GM10266 (cell line): ENCODE measurements at regions not wholly inside any gene's neighbourhood (a gene's known extent, or its start where the extent isn't known, plus 50 kb on each side); places are given as distances from the start of the nearest gene placed in this dataset.

Experiments used
- DNase-seq: peaks from one replicate; pipeline ENCODE4 v3.0.0; 2012; ENCODE audit errors: extremely low spot score
- TF ChIP-seq, protein P1 (sequence below): IDR thresholded peaks from 2 replicates; pipeline ENCODE4 v1.5.1; 2012; ENCODE audit warnings: mild to moderate bottlenecking, low read depth; ENCODE audit not compliant: control insufficient read depth, insufficient read depth; ENCODE audit errors: missing control alignments

DNA sequence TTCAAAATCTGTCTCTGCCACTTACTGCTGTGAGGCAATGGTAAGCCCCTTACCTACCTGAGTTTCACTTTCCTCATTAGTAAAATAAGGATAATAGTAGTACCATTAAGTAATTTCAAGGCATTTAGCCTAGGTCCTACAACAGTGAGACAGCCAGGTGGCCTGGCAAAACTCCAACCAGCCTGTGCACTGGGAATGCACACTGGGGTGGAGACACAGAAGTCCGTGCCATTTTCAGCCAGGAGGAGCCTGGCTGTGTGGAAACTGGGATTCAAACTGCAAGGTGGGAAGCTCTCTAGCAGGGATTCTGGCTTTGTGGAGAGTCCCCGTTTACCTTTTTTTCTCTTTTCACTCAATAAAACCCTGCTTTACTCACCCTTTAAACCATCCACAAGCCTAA is 630.4 kb downstream of the PRELID2 start:
- no peak for DNase-seq

DNA sequence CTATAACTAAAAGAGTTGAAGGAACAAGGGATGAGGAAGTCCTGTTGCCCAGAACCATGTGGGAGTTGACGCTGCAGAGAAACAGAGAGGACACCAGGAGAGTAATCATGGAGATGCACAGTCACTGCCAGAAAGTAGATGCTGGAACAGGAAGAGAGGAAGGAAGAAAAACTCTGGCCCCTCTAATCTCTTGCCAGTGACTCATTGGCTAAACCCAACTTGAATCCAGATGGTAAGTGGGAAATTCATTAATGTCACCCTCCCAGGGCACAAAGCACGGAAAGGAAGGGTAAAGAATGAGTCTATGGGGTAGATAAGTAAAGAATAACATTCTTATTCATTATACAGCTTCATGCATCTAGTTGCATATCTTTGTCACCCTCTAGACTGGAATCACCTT is 631.9 kb downstream of the PRELID2 start:
- TF ChIP-seq, protein P1, sequence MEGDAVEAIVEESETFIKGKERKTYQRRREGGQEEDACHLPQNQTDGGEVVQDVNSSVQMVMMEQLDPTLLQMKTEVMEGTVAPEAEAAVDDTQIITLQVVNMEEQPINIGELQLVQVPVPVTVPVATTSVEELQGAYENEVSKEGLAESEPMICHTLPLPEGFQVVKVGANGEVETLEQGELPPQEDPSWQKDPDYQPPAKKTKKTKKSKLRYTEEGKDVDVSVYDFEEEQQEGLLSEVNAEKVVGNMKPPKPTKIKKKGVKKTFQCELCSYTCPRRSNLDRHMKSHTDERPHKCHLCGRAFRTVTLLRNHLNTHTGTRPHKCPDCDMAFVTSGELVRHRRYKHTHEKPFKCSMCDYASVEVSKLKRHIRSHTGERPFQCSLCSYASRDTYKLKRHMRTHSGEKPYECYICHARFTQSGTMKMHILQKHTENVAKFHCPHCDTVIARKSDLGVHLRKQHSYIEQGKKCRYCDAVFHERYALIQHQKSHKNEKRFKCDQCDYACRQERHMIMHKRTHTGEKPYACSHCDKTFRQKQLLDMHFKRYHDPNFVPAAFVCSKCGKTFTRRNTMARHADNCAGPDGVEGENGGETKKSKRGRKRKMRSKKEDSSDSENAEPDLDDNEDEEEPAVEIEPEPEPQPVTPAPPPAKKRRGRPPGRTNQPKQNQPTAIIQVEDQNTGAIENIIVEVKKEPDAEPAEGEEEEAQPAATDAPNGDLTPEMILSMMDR, result no peak
- DNase-seq, result no peak

More for the DNA sequence above, 630.4 kb downstream of the PRELID2 start:
- TF ChIP-seq, protein P1, result no peak

DNA sequence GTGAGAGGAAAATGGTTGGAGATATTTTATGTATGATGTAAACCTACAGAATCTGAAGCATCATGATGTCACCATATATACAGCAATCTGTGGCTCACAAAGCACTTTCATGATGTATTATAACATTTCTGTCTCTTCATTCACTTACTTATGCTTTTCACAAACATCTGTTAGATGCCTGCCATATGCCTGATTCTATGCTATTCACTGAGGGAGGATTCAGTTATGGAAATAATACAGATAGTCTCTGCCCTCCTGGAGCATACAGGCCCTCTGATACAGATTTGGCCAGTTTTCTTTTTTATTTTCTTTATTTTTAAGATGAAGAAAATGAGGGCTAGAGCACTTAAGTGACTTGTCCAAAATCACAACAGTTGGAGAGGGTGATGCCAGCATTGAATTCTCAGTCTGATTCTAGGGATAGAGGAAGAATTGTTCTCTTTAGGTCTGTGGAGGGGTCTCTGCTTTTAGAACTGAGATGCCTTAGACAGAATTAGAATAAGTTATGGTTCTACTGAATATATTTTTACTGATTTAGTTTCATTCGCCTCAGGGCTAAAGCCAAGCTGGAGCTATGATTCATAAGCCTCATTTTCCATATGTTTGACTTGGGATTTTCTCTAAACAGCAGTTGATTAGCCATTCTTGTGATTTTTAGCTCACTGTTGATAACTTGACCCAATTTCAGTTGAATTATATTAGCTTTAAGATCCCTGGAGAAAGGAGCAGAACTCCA is 636.4 kb downstream of the PRELID2 start:
- TF ChIP-seq, protein P1, result no peak
- DNase-seq, result no peak

DNA sequence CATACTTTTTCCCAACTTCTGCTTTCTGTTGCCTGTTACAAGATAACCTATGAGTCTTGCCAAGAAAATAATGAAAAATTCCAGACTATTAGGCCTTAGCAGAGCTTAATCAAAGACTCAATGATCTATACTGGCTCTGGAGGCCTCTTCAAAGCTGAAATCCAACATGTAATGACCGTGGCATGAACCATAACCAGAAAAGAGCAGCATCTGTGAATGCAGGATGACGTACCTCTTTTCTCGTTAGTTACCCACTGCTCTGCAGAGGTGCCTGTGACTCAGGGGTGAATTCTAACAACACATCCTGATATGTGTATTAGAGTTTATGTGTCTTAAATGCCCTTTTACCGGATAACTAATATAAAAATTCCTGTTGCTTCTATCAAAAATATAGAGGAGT is 645.4 kb downstream of the PRELID2 start:
- TF ChIP-seq, protein P1, result no peak
- DNase-seq, result no peak

DNA sequence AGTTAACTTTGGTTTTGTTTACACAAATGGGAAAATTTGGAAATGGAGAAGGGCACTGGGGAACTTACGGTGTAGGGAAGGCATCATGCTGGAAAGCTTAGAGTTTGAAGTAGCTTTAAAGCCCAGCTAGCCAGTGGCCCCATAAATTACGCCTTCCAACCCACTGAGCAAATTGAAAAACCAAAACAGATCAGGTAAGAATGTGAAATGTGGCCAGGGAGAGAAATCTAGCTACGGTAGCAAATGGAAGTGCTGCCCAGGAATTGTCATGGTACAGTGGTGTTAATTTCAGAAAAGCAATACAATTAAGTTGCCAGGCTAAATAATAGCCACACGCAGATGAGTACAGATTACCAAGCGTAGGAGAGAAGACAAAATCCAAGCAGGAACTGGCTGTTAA is 654.8 kb downstream of the PRELID2 start:
- no peak for DNase-seq
- TF ChIP-seq, protein P1, result no peak

DNA sequence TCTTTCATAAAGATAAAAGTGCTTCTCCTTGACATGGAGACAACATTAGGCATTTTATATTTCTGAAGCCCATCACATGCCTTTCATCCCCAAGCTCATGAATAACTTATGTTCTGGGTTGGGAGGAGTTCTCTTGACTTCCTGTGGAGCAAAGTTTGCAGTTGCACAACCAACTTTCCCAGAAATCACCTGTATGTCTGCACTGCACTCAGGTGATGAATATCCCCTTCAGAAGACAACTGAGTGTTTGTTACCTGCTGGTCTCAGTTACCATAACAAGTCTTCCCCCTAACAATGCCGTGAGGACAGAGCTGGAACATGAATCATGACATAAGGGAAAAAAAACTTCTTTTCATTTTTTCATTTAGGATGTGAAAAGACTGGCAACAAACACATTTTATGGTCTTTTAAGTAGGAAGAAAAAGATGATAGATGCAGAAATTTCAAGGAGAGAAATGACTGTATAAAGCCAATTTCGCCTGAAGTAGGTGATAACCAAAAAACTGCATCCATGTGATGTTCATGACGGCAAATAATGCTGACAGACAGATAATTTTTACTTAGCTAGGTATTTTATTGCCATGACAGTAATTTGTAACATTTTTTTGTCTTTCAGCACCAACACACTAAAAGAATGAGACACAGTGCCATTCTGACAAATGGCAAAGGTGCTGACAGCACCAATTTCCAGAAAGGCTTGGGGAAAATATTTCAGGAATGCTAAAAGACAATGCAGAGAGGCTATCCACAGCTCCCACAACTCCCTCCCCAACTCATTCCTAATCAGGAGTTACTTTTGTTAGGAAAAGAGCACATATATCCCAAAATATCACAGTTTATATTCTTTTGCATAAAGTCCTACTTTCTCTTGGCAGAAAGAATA is 656.3 kb downstream of the PRELID2 start:
- DNase-seq, result no peak
- TF ChIP-seq, protein P1, result no peak

DNA sequence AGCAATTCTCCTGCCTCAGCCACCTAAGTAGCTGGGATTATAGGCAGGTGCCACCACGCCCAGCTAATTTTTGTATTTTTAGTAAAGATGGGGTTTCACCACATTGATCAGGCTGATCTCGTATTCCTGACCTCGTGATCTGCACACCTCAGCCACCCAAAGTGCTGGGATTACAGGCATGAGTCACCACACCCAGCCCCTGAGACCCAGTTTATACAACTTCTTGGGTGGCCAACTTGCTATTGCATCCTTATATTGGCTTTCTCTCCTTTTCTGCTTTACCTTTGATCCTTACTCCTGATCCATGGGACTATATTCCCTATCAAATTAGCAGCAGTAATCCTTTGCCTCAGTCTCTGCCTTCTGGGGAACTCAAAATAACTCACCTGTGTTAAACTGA is 659.1 kb downstream of the PRELID2 start:
- DNase-seq, result no peak
- TF ChIP-seq, protein P1, result no peak
